Psoas muscle (tissue), 7 donors: ENCODE measurements at regions not wholly inside any gene's neighbourhood (a gene's known extent, or its start where the extent isn't known, plus 50 kb on each side); places are given as distances from the start of the nearest gene placed in this dataset.

Experiments used
- ATAC-seq, 4 donors: fragments of 200-7000 bp; cut with Tn5 transposase; one replicate each; pipeline ENCODE4 v1.9.1; 2020; ENCODE audit warnings: moderate library complexity in 3 of 4, mild to moderate bottlenecking in 2 of 4
- DNase-seq, 2 donors: peaks; one replicate each; pipeline ENCODE4 v3.0.0-alpha.2; 2020
- H3K27ac ChIP-seq: fragments of 200-600 bp; one replicate; pipeline ENCODE4 v1.8.0; 2022
- H3K27me3 ChIP-seq, 3 donors: fragments of 200-600 bp in 1 of 3; one replicate each; pipeline versions ENCODE4 v1.6.1 to v1.8.0; 2013 to 2022; ENCODE audit warnings: low read length in 2 of 3, mild to moderate bottlenecking in 2 of 3, moderate library complexity in 1 of 3; ENCODE audit not compliant: insufficient read depth in 3 of 3
- H3K36me3 ChIP-seq, 2 donors: fragments of 200-600 bp in 1 of 2; one replicate each; pipeline versions ENCODE4 v1.6.1 to v1.8.0; 2013 to 2022; ENCODE audit warnings: low read depth in 1 of 2, mild to moderate bottlenecking in 1 of 2, moderate library complexity in 1 of 2; ENCODE audit not compliant: insufficient read depth in 1 of 2
- H3K4me1 ChIP-seq: fragments of 200-600 bp; one replicate; pipeline ENCODE4 v1.8.0; 2022
- H3K4me3 ChIP-seq: fragments of 200-600 bp; one replicate; pipeline ENCODE4 v1.8.0; 2022; ENCODE audit warnings: mild to moderate bottlenecking
- H3K9me3 ChIP-seq: fragments of 200-600 bp; one replicate; pipeline ENCODE4 v1.8.0; 2022
- WGBS, 3 donors: extraction: QIAGEN DNeasy Blood & Tissue Kit; methylation state at CpG; one replicate each; pipeline versions ENCODE4 v1.1.6 to v1.1.7; 2013; 5-methylcytosine and 5-hydroxymethylcytosine counted together
- intact Hi-C, 2 donors: fragments of 100-400 bp; cut with DNase I; formaldehyde crosslinking; loops; one replicate each; pipeline versions ENCODE4 v1.11.0 to v1.14.2; 2022
- TF ChIP-seq, protein P1 (sequence below): fragments of 200-600 bp; IDR thresholded peaks from one replicate; pipeline ENCODE4 v1.8.0; 2022; ENCODE audit warnings: antibody characterized with exemption
- donor health status: healthy with polysubstance abuse.
- donor health status: DM: no; HTN: no; CAD: no; lungs with moderate emphysema.
- donor health status: Bipolar disorder and iron deficiency.
- donor health status: healthy.
- donor health status: DM: yes; HTN: yes; CAD: no.
- donor health status: DM: no; HTN: no; CAD: no.
- donor health status: DM: yes; HTN: yes; CAD: no.

DNA sequence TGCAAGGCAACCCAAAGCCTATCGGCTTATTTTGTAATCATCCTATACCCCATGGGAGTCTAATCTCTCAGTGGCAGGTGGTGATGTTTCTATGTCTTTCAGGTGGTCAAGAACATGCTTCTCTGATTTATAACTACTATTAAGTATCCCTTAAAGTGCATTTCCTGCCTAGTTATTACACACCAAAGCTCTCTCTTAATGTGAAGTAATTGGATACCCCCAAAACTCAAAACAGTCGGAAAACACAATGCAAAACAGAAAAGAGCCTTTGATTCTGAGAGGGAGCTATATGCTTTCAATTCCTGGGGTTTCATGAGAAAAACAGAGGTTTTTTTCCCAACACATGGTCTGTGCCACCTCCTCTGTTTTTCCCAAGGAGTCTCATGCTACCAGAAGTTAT lies 416.4 kb downstream of the CSNK1G3 start:
- H3K36me3 ChIP-seq = no peaks in the 10 kb centered on the region
- intact Hi-C loops = no loop called here
- H3K27me3 ChIP-seq = no peaks in the 10 kb centered on the region
- 66 to 87% (median 66%) methylated on average over 2 of the region's 2 CpGs for WGBS, 3 donors
- H3K27ac ChIP-seq = no peak overlapping the region
- DNase-seq (no peak), ATAC-seq (no peak)
- H3K9me3 ChIP-seq = no peaks in the 10 kb centered on the region
- no peaks in the 10 kb centered on the region for H3K4me1 ChIP-seq
- no peak overlapping the region for H3K4me3 ChIP-seq
- TF ChIP-seq, protein P1, sequence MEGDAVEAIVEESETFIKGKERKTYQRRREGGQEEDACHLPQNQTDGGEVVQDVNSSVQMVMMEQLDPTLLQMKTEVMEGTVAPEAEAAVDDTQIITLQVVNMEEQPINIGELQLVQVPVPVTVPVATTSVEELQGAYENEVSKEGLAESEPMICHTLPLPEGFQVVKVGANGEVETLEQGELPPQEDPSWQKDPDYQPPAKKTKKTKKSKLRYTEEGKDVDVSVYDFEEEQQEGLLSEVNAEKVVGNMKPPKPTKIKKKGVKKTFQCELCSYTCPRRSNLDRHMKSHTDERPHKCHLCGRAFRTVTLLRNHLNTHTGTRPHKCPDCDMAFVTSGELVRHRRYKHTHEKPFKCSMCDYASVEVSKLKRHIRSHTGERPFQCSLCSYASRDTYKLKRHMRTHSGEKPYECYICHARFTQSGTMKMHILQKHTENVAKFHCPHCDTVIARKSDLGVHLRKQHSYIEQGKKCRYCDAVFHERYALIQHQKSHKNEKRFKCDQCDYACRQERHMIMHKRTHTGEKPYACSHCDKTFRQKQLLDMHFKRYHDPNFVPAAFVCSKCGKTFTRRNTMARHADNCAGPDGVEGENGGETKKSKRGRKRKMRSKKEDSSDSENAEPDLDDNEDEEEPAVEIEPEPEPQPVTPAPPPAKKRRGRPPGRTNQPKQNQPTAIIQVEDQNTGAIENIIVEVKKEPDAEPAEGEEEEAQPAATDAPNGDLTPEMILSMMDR = no peak

DNA sequence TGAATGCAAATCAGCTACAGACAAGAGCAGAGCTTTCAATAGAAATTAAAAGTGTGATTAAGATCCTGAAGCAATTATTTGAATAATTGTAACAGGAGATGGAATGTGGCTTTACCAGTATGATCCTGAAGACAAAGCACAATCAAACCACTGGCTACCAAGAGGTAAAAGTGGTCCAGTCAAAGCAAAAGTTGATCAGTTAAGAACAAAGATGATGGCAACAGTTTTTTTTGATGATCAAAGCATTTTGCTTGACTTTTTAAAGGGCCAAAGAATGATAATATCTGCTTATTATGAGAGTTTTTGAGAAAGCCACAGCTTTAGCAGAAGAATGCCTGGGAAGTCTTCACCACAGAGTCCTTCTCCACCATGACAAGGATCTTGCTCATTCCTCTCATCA lies 409.2 kb downstream of the CSNK1G3 start:
- no peaks in the 10 kb centered on the region for H3K27me3 ChIP-seq
- intact Hi-C loops = no loop called here
- no peak overlapping the region for H3K4me3 ChIP-seq
- TF ChIP-seq, protein P1 = no peak
- ATAC-seq (no peak), DNase-seq (no peak)
- H3K36me3 ChIP-seq = no peaks in the 10 kb centered on the region
- no peak overlapping the region for H3K27ac ChIP-seq
- H3K9me3 ChIP-seq = no peaks in the 10 kb centered on the region
- H3K4me1 ChIP-seq = peaks cover 7% of the 10 kb centered on the region

DNA sequence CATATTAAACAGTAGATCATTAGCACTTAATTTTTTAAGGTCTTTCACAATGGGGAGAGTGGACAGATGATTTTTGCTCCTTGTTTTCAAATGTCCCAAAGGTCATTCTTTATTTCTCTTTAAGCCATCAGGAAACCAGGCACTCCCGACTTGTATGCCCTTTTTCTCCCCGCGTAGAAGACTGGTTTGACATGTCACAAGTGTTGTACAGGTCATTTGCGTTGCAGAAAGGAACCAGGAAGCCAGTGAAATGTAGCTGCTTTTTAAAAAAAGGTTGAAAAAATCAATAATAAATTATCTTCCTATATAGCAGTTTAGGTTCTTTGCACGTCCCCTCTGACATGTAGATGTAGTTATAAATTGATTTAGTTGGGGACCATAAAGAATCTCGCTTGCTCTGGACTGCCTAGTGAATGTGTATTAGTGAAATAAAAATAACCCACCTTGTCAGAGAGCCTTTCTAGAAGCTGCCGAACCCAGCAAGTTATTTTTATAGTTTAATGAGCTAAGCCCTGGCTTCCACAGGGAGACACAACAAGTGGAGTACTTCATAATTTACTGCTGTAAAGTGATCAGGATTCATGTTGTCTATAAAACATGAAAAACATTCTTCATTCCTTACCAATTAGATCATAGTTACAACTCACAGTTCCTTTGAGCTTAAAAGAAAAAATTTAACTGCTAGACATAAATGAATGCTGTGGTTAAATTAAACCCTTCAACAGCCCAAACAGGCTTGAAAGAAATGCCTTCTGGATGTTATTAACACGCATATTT lies 404.6 kb downstream of the CSNK1G3 start:
- Histone ChIP-seq H3K27me3 (no peaks in the 10 kb centered on the region), H3K4me3 (peak overlapping the region; percentile 41), H3K27ac (peak overlapping the region; percentile 64), H3K9me3 (peaks cover 16% of the 10 kb centered on the region), H3K4me1 (peaks cover 7% of the 10 kb centered on the region), H3K36me3 (no peaks in the 10 kb centered on the region)
- TF ChIP-seq, protein P1 = no peak
- ATAC-seq (peak in 3 of 4 donors; percentile 92 to 96 (median 95)), DNase-seq (no peak)
- 17 to 29% (median 17%) methylated on average over 8 of the region's 8 CpGs for WGBS, 3 donors
- intact Hi-C loops = no loop called here

DNA sequence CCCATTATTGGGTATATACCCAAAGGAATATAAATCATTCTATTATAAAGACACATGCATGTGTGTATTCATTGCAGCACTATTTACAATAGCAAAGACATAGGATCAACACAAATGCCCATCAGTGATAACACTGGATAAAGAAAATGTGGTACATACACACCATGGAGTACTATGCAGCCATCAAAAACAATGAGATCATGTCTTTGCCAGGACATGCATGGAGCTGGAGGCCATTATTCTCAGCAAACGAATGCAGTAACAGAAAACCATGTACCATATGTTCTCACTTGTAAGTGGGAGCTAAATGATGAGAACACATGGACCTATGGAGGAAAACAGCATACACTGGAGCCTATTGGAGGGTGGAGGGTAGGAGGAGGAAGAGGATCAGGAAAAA lies 402.4 kb downstream of the CSNK1G3 start:
- DNase-seq = no peak
- intact Hi-C loops = no loop called here

More for the DNA sequence above, 402.4 kb downstream of the CSNK1G3 start:
- H3K36me3 ChIP-seq = no peaks in the 10 kb centered on the region
- no peak overlapping the region for H3K27ac ChIP-seq
- peaks cover 16% of the 10 kb centered on the region for H3K9me3 ChIP-seq
- no peaks in the 10 kb centered on the region for H3K27me3 ChIP-seq
- TF ChIP-seq, protein P1 = no peak
- H3K4me3 ChIP-seq = no peak overlapping the region
- no peak for ATAC-seq
- 56 to 72% (median 63%) methylated on average over 1 of the region's 1 CpG for WGBS, 3 donors
- H3K4me1 ChIP-seq = peaks cover 7% of the 10 kb centered on the region
